Lung (tissue), 11 donors: ENCODE measurements at regions not wholly inside any gene's neighbourhood (a gene's known extent, or its start where the extent isn't known, plus 50 kb on each side); places are given as distances from the start of the nearest gene placed in this dataset.

Source experiments
- ATAC-seq: fragments of 200-7000 bp; cut with Tn5 transposase; one replicate; pipeline ENCODE4 v1.9.1; 2020; ENCODE audit warnings: moderate number of reproducible peaks; ENCODE audit not compliant: insufficient read depth, low FRiP score
- DNase-seq, 3 donors: peaks; one replicate each; pipeline ENCODE4 v3.0.0-alpha.2; 2013 to 2017
- H3K27ac ChIP-seq, 2 donors: one replicate each; pipeline ENCODE4 v1.5.1; 2013; ENCODE audit warnings: mild to moderate bottlenecking in 2 of 2, moderate library complexity in 2 of 2, control low read depth in 1 of 2, inconsistent platforms in 1 of 2, low read depth in 1 of 2, low read length in 1 of 2
- H3K27me3 ChIP-seq, 3 donors: one replicate each; pipeline ENCODE4 v1.5.1; 2013; ENCODE audit warnings: low read length in 2 of 3; ENCODE audit not compliant: control insufficient read depth in 3 of 3, insufficient read depth in 3 of 3
- H3K36me3 ChIP-seq, 4 donors: one replicate each; pipeline ENCODE4 v1.5.1; 2013; ENCODE audit warnings: low read length in 4 of 4, mild to moderate bottlenecking in 1 of 4, moderate library complexity in 1 of 4; ENCODE audit not compliant: control insufficient read depth in 4 of 4, insufficient read depth in 4 of 4
- H3K4me1 ChIP-seq, 5 donors: one replicate each; pipeline ENCODE4 v1.5.1; 2013; ENCODE audit warnings: low read length in 5 of 5, mild to moderate bottlenecking in 2 of 5, moderate library complexity in 1 of 5; ENCODE audit not compliant: control insufficient read depth in 5 of 5, insufficient read depth in 5 of 5
- H3K4me3 ChIP-seq: one replicate; pipeline ENCODE4 v1.5.1; 2013; ENCODE audit warnings: mild to moderate bottlenecking, control low read depth, moderate library complexity
- H3K9ac ChIP-seq, 2 donors: one replicate each; pipeline ENCODE4 v1.5.1; 2013; ENCODE audit warnings: low read length in 2 of 2, control low read depth in 1 of 2; ENCODE audit not compliant: insufficient read depth in 1 of 2
- H3K9me3 ChIP-seq, 4 donors: one replicate each; pipeline ENCODE4 v1.5.1; 2013; ENCODE audit warnings: low read length in 3 of 4, mild to moderate bottlenecking in 1 of 4, moderate library complexity in 1 of 4; ENCODE audit not compliant: control insufficient read depth in 4 of 4, insufficient read depth in 3 of 4
- WGBS, 2 donors: extraction: QIAGEN DNeasy Blood & Tissue Kit; methylation state at CpG; one replicate each; pipeline ENCODE4 v1.1.7; 2013; 5-methylcytosine and 5-hydroxymethylcytosine counted together
- TF ChIP-seq, protein P1 (sequence below): IDR thresholded peaks from 2 replicates; pipeline ENCODE4 v1.5.1; 2012; ENCODE audit warnings: mild to moderate bottlenecking; ENCODE audit errors: control extremely low read depth, extremely low read depth
- donor health status: control.
- donor health status: control.
- donor health status: Bipolar disorder and iron deficiency.
- donor health status: healthy.
- donor health status: DM: yes; HTN: yes; CAD: no.

DNA sequence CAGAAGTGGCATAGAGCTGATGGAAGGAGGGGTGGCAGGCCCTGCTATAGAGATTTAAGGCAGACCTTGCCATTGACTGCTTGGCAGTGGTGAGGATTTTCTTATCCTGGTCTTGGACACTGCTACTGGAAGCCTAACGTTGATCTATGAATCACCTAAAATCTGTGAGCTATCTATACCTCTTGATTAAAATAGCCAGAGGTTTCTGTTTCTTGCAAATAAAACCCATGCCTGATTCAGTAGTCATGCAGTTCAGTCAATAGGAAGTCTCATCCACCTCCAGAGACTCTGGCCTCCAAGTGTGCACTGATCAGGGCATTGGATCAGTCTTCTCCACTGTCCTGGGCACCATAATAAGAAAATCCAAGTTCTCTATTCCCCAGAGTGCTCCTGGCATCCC, 286.5 kb downstream of the PTEN start:
- 88 to 89% methylated on average over 1 of the region's 1 CpG for WGBS, 2 donors
- Histone ChIP-seq H3K9me3 (no peaks in the 10 kb centered on the region), H3K4me1 (peaks cover 0 to 13% (median 3%) of the 10 kb centered on the region in 5 donors), H3K9ac (no peak overlapping the region), H3K27me3 (no peaks in the 10 kb centered on the region), H3K36me3 (no peaks in the 10 kb centered on the region), H3K4me3 (no peak overlapping the region), H3K27ac (no peak overlapping the region)
- DNase-seq (no peak), ATAC-seq (no peak)
- TF ChIP-seq, protein P1, sequence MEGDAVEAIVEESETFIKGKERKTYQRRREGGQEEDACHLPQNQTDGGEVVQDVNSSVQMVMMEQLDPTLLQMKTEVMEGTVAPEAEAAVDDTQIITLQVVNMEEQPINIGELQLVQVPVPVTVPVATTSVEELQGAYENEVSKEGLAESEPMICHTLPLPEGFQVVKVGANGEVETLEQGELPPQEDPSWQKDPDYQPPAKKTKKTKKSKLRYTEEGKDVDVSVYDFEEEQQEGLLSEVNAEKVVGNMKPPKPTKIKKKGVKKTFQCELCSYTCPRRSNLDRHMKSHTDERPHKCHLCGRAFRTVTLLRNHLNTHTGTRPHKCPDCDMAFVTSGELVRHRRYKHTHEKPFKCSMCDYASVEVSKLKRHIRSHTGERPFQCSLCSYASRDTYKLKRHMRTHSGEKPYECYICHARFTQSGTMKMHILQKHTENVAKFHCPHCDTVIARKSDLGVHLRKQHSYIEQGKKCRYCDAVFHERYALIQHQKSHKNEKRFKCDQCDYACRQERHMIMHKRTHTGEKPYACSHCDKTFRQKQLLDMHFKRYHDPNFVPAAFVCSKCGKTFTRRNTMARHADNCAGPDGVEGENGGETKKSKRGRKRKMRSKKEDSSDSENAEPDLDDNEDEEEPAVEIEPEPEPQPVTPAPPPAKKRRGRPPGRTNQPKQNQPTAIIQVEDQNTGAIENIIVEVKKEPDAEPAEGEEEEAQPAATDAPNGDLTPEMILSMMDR: no peak

DNA sequence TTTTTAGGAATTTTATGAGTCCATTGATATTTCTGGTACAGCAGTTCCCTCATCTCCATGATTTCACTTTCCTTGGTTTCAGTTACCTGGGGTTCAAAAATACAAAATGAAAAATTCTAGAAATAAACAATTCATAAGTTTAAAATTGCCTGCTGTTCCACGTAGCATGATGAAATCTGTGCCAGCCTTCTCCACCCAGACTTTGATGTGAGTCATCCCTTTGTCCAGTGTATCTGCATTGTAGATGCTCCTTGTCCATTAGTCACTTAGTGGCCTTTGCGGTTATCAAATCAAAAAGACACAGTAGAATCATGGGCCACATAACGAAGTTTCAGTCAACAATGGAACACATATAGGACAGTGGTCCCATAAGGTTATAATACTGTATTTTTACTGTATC, 286.9 kb downstream of the PTEN start:
- H3K4me1 ChIP-seq: peaks cover 0 to 13% (median 3%) of the 10 kb centered on the region in 5 donors
- ATAC-seq (no peak), DNase-seq (no peak)
- no peaks in the 10 kb centered on the region for H3K9me3 ChIP-seq
- no peaks in the 10 kb centered on the region for H3K27me3 ChIP-seq
- WGBS, 2 donors: 85 to 88% methylated on average over 3 of the region's 3 CpGs
- no peak overlapping the region for H3K4me3 ChIP-seq
- H3K9ac ChIP-seq: no peak overlapping the region
- TF ChIP-seq, protein P1: no peak
- no peaks in the 10 kb centered on the region for H3K36me3 ChIP-seq
- H3K27ac ChIP-seq: no peak overlapping the region

DNA sequence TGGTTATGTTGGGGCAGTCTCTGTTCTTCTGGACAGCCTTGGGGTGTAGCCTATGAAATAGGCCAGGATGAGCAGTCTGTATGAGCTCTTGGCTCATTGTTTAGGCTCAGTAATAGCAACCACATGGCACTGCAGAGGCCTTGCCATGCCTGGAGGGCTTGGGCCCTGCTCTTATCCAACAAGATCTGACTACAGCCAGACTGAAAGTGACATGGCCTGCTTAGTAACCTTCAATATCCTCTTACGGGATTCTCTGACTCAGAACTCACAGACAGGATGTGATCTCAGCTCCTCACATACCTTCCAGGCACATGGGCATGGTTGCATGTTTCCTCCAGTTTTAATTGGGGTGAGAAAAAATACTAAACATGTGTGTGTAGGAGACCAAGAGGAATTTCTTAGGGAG, 289.3 kb downstream of the PTEN start:
- H3K36me3 ChIP-seq: no peaks in the 10 kb centered on the region
- H3K4me3 ChIP-seq: no peak overlapping the region
- ATAC-seq: no peak
- peak overlapping the region; percentile 46 to 68 for H3K27ac ChIP-seq
- TF ChIP-seq, protein P1: no peak
- no peak overlapping the region for H3K9ac ChIP-seq
- WGBS, 2 donors: 52 to 63% methylated on average over 1 of the region's 1 CpG
- no peaks in the 10 kb centered on the region for H3K9me3 ChIP-seq
- H3K27me3 ChIP-seq: no peaks in the 10 kb centered on the region
- peaks cover 0 to 9% (median 4%) of the 10 kb centered on the region in 5 donors for H3K4me1 ChIP-seq
- no peak for DNase-seq

DNA sequence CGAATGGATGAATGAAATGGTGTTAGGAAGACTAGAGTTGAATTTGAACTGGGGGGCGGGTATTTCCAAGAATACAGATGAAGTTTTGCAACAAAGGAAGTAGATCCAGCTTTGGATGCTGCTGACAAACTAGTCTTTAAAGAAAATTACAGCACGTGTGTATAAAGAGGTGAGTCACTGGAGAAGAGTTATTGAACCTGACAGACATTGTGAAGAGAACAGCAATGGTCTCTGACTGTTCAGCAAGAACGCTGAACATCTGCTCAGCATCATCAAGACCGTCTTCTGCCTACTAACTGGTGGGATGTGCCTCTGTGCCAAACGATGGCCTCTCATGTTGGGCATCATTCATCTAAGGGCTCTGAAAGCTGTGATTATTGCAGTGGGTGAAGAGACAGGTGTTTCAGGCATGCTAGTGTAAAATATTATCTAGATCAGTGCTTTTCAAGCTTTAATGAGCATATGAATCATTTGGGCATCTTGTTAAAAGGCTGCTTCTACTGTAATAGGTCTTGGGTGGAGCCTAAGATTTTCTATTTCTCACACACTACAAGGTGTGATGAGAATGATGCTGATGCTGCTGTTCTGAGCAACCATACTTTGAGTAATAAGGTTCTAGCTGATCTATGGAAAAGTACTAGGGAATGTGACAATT, 291.3 kb downstream of the PTEN start:
- Histone ChIP-seq H3K27me3 (no peaks in the 10 kb centered on the region), H3K9ac (no peak overlapping the region), H3K4me3 (no peak overlapping the region), H3K27ac (no peak overlapping the region), H3K9me3 (no peaks in the 10 kb centered on the region), H3K4me1 (peaks cover 0 to 20% (median 4%) of the 10 kb centered on the region in 5 donors), H3K36me3 (no peaks in the 10 kb centered on the region)
- DNase-seq (no peak), ATAC-seq (no peak)
- WGBS, 2 donors: 86 to 90% methylated on average over 6 of the region's 6 CpGs
- TF ChIP-seq, protein P1: no peak
